ENCODE measurements at regions not wholly inside any gene's neighbourhood (a gene's known extent, or its start where the extent isn't known, plus 50 kb on each side); places are given as distances from the start of the nearest gene placed in this dataset.

DNA sequence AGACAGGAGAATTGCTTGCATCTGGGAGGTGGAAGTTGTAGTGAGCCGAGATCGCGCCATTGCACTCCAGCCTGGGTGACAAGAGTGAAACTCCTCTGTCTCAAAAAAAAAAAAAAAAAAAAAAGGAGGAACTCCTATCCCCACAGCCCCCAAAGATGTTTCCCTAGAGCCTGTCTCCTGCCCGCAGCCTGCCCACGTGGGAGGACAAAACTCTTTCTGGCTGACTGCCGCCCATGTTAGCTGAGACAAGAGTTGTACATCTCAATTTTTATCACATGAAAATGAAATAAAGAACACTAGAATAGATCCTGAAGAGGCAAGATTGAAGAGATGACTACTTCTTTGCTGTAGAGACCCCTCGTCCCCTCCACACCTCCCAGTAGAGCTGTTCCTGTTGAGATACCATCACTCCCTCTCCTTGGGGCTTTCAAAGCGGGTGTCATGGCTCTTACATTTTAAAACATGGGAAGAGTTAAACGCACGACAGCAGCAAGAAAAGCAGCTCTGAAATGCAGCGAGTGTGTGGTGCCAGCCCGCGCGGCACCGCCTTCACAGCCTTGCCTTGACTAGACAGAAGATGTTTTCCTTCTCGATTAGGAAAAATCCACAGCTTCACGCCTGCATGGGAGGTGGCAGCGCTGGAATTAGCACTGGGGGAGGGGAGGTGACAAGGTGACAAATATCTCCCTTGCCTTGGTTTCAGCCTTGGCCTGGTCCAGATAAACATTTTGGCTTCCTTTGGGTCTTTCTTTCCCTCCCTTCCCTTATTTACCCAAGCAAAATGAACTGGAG, 253.4 kb upstream of the CSF3R start:
- H3K9me3 ChIP-seq (ENCODE audit: control insufficient read depth, insufficient read depth, low read length): no peaks in the 10 kb centered on the region
- no peak overlapping the region for H3K4me3 ChIP-seq (ENCODE audit: insufficient read depth, low read depth, low read length)
- H4K20me1 ChIP-seq (ENCODE audit: insufficient read depth, low read length): no peaks in the 10 kb centered on the region
- no peak overlapping the region for H4K5ac ChIP-seq (ENCODE audit: low read depth, low read length)
- no peak overlapping the region for H2AFZ ChIP-seq (replicated peaks; ENCODE audit: low read length, poor library complexity)
- peaks cover 6% of the 10 kb centered on the region; the same call in 1 of the 2 replicates for H3K27me3 ChIP-seq (ENCODE audit: control insufficient read depth, insufficient read depth, low read length)
- in situ Hi-C loops (cut with MboI; ENCODE audit: low sequenced_read_pairs) (no loop called here), intact Hi-C loops (cut with micrococcal nuclease) (no loop called here), dilution Hi-C loops (cut with HindIII; ENCODE audit: low sequenced_read_pairs, unreplicated experiment) (no loop called here)
- ChIA-PET CTCF (no interaction called here), POLR2A (ENCODE audit: unreplicated experiment) (no interaction called here)
- no peak overlapping the region for H3K14ac ChIP-seq (replicated peaks; ENCODE audit: low read depth, low read length)
- H3K4me1 ChIP-seq (ENCODE audit: control insufficient read depth, insufficient read depth, low read length): no peaks in the 10 kb centered on the region
- H2AK9ac ChIP-seq (replicated peaks; ENCODE audit: low read depth, low read length, poor library complexity): no peak overlapping the region
- H4K91ac ChIP-seq (ENCODE audit: insufficient read depth, low read depth, low read length): no peak overlapping the region
- no peak overlapping the region for H3K23ac ChIP-seq (ENCODE audit: low read depth, low read length)
- no peak overlapping the region for H3K9ac ChIP-seq (ENCODE audit: low read depth, low read length)
- no peak overlapping the region for H2AK5ac ChIP-seq (ENCODE audit: low read depth, low read length)
- H2BK20ac ChIP-seq (ENCODE audit: low read depth, low read length): no peak overlapping the region
- TF ChIP-seq MAFK (IDR thresholded peaks at IDR 0.05; ENCODE audit: low read depth, low read length): no peak
- TF ChIP-seq CHD1 (IDR thresholded peaks at IDR 0.05; ENCODE audit: low read depth, low read length): no peak
- TF ChIP-seq, protein P1, sequence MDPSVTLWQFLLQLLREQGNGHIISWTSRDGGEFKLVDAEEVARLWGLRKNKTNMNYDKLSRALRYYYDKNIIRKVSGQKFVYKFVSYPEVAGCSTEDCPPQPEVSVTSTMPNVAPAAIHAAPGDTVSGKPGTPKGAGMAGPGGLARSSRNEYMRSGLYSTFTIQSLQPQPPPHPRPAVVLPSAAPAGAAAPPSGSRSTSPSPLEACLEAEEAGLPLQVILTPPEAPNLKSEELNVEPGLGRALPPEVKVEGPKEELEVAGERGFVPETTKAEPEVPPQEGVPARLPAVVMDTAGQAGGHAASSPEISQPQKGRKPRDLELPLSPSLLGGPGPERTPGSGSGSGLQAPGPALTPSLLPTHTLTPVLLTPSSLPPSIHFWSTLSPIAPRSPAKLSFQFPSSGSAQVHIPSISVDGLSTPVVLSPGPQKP (IDR thresholded peaks at IDR 0.05; ENCODE audit: borderline replicate concordance, low read depth, low read length): no peak
- TF ChIP-seq RFX5 (IDR thresholded peaks at IDR 0.05; ENCODE audit: low read depth, low read length): no peak
- TF ChIP-seq NFE2L2 (IDR thresholded peaks at IDR 0.05; ENCODE audit: low read depth, low read length): no peak
- TF ChIP-seq CEBPB (IDR thresholded peaks at IDR 0.05; ENCODE audit: low read depth, low read length): no peak
- TF ChIP-seq POLR2A (IDR thresholded peaks at IDR 0.05; ENCODE audit: low read depth, low read length): no peak
- TF ChIP-seq MAZ (IDR thresholded peaks at IDR 0.05; ENCODE audit: borderline replicate concordance, low read depth, low read length): no peak
- TF ChIP-seq, protein P2, sequence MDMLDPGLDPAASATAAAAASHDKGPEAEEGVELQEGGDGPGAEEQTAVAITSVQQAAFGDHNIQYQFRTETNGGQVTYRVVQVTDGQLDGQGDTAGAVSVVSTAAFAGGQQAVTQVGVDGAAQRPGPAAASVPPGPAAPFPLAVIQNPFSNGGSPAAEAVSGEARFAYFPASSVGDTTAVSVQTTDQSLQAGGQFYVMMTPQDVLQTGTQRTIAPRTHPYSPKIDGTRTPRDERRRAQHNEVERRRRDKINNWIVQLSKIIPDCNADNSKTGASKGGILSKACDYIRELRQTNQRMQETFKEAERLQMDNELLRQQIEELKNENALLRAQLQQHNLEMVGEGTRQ (IDR thresholded peaks at IDR 0.05; ENCODE audit: low read depth, low read length): no peak
- no peak for TF ChIP-seq SMC3 (IDR thresholded peaks at IDR 0.05; ENCODE audit: low read depth, low read length)
- TF ChIP-seq BHLHE40 (IDR thresholded peaks at IDR 0.05; ENCODE audit: low read depth, low read length): no peak
- TF ChIP-seq RCOR1 (IDR thresholded peaks at IDR 0.05; ENCODE audit: insufficient replicate concordance, low read length): no peak
- no peak for TF ChIP-seq MXI1 (IDR thresholded peaks at IDR 0.05; ENCODE audit: borderline replicate concordance, low read depth, low read length)
- no peak for TF ChIP-seq RAD21 (IDR thresholded peaks at IDR 0.05; ENCODE audit: low read length)
- TF ChIP-seq, protein P3, sequence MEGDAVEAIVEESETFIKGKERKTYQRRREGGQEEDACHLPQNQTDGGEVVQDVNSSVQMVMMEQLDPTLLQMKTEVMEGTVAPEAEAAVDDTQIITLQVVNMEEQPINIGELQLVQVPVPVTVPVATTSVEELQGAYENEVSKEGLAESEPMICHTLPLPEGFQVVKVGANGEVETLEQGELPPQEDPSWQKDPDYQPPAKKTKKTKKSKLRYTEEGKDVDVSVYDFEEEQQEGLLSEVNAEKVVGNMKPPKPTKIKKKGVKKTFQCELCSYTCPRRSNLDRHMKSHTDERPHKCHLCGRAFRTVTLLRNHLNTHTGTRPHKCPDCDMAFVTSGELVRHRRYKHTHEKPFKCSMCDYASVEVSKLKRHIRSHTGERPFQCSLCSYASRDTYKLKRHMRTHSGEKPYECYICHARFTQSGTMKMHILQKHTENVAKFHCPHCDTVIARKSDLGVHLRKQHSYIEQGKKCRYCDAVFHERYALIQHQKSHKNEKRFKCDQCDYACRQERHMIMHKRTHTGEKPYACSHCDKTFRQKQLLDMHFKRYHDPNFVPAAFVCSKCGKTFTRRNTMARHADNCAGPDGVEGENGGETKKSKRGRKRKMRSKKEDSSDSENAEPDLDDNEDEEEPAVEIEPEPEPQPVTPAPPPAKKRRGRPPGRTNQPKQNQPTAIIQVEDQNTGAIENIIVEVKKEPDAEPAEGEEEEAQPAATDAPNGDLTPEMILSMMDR (conservative IDR thresholded peaks at IDR 0.05; ENCODE audit: low read depth, low read length): no peak
- TF ChIP-seq FOS (IDR thresholded peaks at IDR 0.05; ENCODE audit: low read depth, low read length): no peak
- H4K8ac ChIP-seq (ENCODE audit: low read depth in 2 of 2, low read length in 2 of 2): no peak overlapping the region
- no peaks in the 10 kb centered on the region for H3K36me3 ChIP-seq (ENCODE audit: control insufficient read depth, insufficient read depth, low read length)
- H2BK5ac ChIP-seq (ENCODE audit: low read depth, low read length, poor library complexity, severe bottlenecking): no peak overlapping the region
- no peaks in the 10 kb centered on the region for H3K9me1 ChIP-seq (ENCODE audit: insufficient read depth, low read length)
- no peak for DNase-seq
- no peak overlapping the region for H3K18ac ChIP-seq (ENCODE audit: low read depth, low read length)
- no peak overlapping the region for H3K56ac ChIP-seq (ENCODE audit: extremely low read depth, insufficient read depth, low read length)
- ATAC-seq (ENCODE audit: low read depth): no peak
- H3K4me2 ChIP-seq (ENCODE audit: low read depth, low read length): no peak overlapping the region
- no peak overlapping the region for H2BK15ac ChIP-seq (ENCODE audit: low read depth, low read length)
- H3K4ac ChIP-seq (ENCODE audit: low read depth, low read length): no peak overlapping the region
- H3K79me1 ChIP-seq (ENCODE audit: low read depth in 1 of 2, low read length in 2 of 2): no peaks in the 10 kb centered on the region
- H2BK120ac ChIP-seq (ENCODE audit: low read depth, low read length): no peak overlapping the region
- no TSS peak for BruUV-seq (replicated peaks)
- 0% methylated on average over 1 of the region's 18 CpGs; no CpG with 5 or more reads in 1 of the 2 experiments for WGBS, 2 experiments (ENCODE audit: extremely low coverage in 2 of 2, insufficient read length in 1 of 2)
- no peak overlapping the region for H3K27ac ChIP-seq (ENCODE audit: insufficient read depth, low read length)

Measured in IMR-90 (cell line).